Astrocyte of the spinal cord (primary cell): ENCODE measurements at regions not wholly inside any gene's neighbourhood (a gene's known extent, or its start where the extent isn't known, plus 50 kb on each side); places are given as distances from the start of the nearest gene placed in this dataset.
A peak's percentile ranks its signal among the peaks of the same experiment; 100 is the strongest.

Source experiments
- DNase-seq: peaks from one replicate; pipeline ENCODE4 v3.0.0; 2011; ENCODE audit warnings: low read depth, low spot score
- H3K4me3 ChIP-seq: 2 replicates; pipeline ENCODE4 v1.5.1; 2011; ENCODE audit warnings: low read depth, mild to moderate bottlenecking, low read length, moderate library complexity
- CTCF ChIP-seq: IDR thresholded peaks from 2 replicates; pipeline ENCODE4 v1.5.1; 2012; ENCODE audit warnings: low read depth, mild to moderate bottlenecking, low read length, inconsistent platforms
- in situ Hi-C: cut with HindIII; loops from 2 replicates; pipeline ENCODE4 v1.10.0; 2017; ENCODE audit warnings: low sequenced_read_pairs

GRCh38 chr3:67923796-67924195, 269.4 kb upstream of the SUCLG2 start:
- no peak for TF ChIP-seq CTCF
- no peak overlapping the region for H3K4me3 ChIP-seq
- no peak for DNase-seq
- in situ Hi-C loops = no loop called here

- in situ Hi-C loops = no loop called here
- no peak for TF ChIP-seq CTCF
- H3K4me3 ChIP-seq = no peak overlapping the region
- no peak for DNase-seq
Observed at GRCh38 chr3:67920969-67921368, 266.6 kb upstream of the SUCLG2 start.

- in situ Hi-C loops = no loop called here
- DNase-seq = no peak
- no peak for TF ChIP-seq CTCF
- H3K4me3 ChIP-seq = no peak overlapping the region
Observed at GRCh38 chr3:67920311-67920710, 265.9 kb upstream of the SUCLG2 start.

GRCh38 chr3:67916353-67916752, 261.9 kb upstream of the SUCLG2 start:
- in situ Hi-C loops = no loop called here
- no peak for TF ChIP-seq CTCF
- DNase-seq = no peak
- no peak overlapping the region for H3K4me3 ChIP-seq

GRCh38 chr3:67907735-67908134, 253.3 kb upstream of the SUCLG2 start:
- TF ChIP-seq CTCF = no peak
- in situ Hi-C loops = no loop called here

GRCh38 chr3:67906261-67906660, 251.8 kb upstream of the SUCLG2 start:
- no peak for TF ChIP-seq CTCF
- no peak overlapping the region for H3K4me3 ChIP-seq
- DNase-seq = no peak
- in situ Hi-C loops = no loop called here

More at GRCh38 chr3:67907735-67908134, 253.3 kb upstream of the SUCLG2 start:
- no peak overlapping the region for H3K4me3 ChIP-seq
- DNase-seq = no peak

GRCh38 chr3:67901681-67902080, 247.3 kb upstream of the SUCLG2 start:
- in situ Hi-C loops = no loop called here
- no peak for DNase-seq
- peak; percentile 5 for TF ChIP-seq CTCF
- no peak overlapping the region for H3K4me3 ChIP-seq
